Stromal cell of bone marrow (primary cell): ENCODE measurements at regions not wholly inside any gene's neighbourhood (a gene's known extent, or its start where the extent isn't known, plus 50 kb on each side); places are given as distances from the start of the nearest gene placed in this dataset.

ENCODE experiments used
- DNase-seq: peaks from one replicate; pipeline ENCODE4 v3.0.0-alpha.2; 2012; ENCODE audit warnings: low read depth

GRCh38 chr21:43348170-43348766, 78.7 kb downstream of the SIK1 start:
- no peak for DNase-seq

DNA sequence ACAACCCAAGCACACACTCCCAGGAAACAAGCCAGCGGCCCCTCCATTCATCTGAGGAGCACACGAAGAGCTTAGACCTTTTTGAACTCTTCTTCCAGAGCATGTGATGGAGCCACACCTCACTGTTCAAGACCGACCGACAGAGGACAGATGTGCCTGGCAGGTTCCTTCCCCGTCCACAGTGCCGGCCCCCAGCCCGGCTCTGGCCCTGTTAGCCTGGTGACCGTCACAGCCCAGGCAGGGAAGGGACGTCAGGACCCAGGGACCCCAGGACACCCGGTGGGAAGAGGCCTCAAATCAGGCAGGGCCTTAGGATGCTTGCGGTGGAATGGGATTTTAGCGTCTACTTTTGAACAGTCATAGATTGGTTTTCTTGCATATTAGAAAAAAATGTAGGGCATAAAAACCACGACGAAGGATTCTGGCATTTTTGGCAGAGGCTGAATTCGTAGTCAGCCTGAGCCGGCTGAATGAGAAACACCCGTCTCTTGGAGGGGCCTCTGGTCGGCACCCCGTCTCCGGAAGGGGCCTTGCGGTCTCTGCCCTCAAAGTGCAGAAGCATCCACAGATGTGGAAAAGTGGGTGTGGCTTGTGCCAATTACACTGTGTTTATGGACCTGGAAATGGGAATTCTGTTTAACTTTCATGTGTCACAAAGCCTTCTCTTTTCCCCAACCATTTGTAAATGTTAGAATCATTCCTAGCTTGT, 79.3 kb downstream of the SIK1 start:
- no peak for DNase-seq

DNA sequence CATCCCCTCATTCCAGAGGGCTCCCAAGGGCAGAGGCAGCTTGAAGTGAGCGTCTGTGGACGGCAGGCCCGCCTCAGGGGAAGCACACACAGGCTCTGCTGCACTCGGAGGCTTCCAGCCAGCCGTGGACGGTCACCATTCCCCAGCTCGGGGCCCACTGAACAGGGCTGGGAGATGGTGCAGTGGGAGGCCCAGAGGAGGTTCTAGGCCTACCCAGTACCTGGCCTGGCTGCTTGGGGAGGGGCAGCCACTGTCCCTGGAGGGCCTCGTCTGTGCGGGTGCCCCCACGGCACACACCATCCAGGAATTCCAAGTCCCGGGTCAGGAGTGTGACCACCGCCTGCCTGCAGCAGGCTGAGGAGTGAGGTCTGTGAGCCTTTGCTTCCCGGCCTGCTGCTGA, 80.4 kb downstream of the SIK1 start:
- DNase-seq = no peak

GRCh38 chr21:43345746-43346409, 81.1 kb downstream of the SIK1 start:
- DNase-seq = peak; percentile 45

GRCh38 chr21:43345046-43345745, 81.7 kb downstream of the SIK1 start:
- DNase-seq = no peak

DNA sequence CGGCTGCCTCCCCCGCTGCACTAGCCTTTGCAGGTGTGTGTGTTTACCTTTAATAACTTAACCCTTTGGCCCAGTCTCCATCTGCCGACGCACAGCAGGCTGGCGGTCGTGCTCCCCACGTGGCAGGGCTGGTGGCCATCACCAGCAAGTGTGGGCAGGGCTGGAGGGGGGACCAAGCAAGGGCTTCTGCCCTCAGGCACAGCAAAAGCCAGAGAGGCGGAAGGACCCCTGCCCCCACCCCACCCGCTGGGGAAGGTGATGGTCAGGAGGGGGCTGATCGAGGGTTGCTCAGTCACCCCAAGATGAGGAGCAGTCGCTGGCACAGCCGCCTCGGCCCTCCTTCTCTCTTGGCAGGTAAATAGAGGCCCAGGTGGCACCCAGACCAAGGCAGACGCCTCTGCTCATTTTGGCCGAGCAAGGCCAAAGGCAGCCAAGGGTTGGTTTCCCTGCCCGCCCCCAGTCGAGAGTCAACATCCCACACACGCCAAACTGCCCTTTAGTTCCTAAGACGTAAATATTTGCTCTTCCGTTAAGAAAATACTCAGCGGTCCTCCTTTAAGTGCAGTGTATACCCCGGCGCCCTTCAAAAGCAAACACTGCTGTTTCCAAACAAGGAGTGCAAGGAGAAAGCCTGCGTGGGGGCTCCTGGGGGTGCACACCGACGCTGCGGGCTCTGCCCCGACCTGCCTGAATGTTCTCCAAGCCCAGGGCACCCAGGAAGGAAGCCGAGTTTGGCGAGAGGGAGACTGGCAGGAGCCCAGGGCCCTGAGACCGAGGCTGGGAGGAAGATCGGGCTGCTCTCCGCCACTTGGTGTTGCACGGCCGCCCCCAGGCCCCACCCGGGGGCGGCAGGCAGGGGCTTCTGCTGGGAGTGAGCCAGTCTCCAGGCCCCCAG, 82.7 kb downstream of the SIK1 start:
- DNase-seq = no peak

DNA sequence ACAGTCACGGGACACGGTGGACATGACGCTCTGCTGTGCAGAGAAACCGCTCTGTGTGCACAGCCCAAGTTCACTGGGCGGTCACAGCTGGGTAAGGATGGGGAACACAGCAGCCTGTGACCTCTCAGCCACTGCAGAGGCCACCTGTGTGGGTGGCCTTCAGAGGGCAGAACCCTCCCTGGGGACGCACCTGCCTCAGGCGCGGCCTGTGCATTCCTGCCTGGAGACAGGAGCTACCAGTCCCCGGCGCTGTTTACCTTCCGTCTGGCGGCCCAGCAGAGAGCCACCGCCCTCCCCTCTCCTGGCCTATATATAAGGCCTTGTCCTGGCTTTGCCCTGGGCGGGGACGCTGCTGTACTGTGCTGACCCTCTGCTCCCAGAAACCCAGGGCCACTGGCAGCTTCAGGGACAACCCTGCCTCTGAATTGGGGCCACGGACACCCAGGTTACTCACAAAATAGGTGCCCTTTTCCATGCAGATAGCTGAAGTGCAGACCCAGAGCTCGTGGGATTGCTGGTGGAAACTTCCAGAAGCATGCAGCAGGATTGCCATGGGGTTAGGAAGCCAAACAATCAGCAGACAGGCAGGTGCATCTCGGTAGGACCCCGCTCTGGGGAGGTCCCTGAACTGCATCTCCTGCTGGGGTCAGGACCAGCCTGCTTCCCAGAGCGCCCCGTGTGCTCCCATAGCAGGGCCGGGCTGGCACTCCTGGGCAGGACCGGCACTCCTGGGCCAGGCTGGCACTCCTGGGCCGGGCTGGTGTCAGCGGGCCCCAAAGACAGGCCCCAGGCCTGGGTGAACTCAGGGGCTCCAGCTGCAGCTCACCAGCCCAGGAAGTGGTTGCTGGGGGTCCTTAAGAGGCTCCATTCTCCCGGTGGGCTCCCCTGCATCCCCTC, 83.6 kb downstream of the SIK1 start:
- DNase-seq = no peak

- no peak for DNase-seq
Observed at GRCh38 chr21:43342301-43342881, 84.5 kb downstream of the SIK1 start.

DNA sequence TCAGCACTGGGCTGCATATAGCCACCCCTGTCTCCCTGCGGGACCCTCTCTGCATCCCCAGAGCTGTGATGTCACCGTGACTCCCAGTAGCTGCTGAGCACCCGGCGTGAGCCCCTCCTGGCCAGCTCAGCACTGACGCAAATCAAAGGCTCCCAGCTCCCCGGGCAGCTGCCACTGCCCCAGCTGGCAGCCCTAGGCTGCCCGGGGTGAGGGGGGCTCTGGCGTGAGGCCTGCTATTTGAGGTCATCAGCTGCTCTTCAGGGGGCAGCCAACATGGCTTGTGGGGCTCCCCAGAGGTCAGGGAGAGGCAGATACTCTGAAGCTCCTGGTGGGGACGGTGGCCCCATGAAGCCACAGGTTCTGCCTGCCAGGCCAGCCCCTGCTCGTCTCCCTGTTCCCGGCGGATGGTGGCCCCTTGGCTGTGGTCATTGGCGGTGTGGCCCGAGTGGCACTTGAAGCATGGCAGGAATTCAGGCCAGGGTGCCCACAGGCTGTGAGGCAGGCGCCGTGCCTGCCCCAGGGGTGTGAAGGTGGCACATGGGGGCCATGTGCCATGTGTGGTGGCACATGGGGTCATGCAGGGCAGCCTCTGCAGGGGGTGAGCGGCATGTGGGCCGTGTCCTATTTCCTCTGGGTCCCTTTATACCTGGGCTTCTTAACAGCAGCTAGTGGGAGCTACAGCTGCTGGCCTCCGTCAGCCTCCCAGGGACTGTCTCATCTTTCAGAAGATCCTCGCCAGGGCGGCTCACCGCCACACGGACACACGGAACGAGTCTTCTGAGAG, 85.4 kb downstream of the SIK1 start:
- no peak for DNase-seq

GRCh38 chr21:43340491-43341377, 86.2 kb downstream of the SIK1 start:
- no peak for DNase-seq

DNA sequence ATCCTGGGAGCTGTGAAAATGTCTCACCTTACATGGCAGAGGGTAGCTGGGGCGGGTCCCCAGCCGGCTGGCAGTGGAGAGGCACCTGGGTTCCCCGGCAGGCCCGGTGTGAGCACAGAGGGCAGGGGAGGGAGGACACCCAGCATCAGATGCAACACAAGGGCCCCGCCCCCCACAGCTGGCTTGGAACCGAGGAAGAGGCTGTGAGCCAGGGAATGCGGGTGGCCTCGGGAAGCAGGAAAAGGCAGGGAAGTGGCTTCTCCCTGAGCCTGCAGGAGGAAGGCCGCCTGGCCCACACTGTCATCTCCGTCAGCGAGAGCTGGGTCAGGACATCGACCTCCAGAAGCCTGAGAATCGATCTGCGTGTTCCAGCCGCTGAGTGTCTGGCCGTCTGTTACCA, 87.3 kb downstream of the SIK1 start:
- DNase-seq = no peak

- no peak for DNase-seq
Observed at GRCh38 chr21:43338951-43339350, 88.0 kb downstream of the SIK1 start.

DNA sequence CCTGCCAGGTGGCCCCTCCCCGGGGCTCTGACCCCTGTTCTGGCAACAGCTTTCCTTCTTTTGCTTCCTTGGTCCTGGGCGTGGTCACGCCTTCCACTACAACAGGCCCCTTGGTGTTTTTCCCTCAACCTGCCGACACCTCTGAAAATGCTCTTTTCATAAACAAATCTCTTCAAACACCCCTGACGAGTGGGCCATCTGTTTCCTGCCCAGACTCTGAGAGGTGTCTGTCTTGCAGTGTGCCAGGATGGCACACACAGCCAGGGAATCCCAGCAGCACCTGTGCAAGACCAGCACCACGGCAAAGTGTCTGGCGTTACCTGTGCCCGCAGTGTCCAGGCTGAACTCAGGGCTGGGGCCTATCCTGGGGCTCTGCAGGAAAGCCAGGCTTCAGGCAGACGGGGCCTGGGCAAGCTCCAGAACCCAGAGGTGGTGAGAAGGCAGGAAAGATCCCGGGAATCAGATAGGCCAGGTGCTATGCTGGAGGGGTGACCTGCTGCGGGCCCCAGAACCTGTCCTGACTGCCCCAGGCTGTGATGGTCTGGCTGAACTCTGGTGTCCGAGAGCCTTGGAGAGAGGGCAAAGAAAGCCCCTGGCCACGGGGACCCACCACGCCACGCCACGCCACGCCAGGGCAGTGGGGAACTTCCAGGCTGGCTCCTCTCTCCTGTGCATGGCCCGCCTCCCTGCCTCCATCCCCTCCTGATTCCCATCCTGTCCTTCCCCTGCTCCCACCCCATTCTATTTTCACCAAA, 88.9 kb downstream of the SIK1 start:
- DNase-seq = no peak

DNA sequence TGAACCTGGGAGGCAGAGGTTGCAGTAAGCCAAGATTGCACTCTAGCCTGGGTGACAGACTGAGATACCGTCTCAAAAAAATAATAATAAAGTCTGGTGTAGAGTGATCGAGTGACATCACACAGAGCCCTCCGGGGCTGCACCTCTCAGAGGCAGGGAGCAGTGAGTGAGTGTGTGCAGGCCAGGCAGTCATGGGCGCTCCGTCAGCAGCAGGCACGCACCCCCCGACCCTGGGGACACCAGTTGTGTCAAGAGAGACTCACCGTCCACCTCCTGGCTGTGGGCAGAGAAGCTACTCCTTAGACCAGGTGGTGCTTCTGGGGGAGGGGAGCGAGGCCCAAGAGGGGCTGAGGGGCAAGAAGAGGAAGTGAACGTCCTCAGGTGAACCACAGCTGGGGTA, 91.8 kb downstream of the SIK1 start:
- DNase-seq = no peak

DNA sequence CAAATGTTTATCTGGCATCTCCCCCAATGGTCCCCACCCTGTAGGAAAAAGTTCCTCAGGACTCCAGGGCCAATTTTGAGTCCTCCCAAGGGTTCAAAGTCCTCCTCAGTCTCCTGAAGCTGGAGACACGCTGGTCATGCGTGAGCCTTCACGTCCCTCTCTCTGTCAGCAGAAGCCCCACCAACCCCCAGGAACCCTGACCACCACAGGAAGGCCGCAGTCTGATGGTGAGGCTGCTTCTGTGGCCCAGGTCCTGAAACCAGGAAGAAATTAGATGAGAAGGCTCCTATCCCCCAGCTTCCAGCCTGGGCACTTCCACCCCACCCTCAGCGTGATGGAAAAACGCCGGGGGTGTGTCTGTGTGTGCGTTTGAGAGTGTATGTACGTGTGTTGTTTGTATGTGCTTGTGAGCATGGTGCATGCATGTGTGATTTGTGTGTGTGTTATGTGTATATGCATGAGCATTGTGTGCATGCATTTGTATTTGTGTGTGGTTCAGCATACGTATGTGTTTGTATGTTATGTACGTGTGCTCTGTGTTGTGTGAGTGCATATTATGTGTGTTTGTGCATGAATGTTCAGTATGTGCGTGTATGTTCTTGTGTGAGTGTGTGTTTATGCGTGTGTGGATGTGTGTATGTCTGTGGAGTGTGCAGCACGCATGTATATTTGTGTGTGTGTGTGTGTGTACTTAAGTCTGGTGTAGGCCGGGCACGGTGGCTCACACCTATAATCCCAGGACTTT, 92.5 kb downstream of the SIK1 start:
- no peak for DNase-seq

- peak; percentile 41 for DNase-seq
Observed at GRCh38 chr21:43333298-43334062, 93.5 kb downstream of the SIK1 start.
